H1 (cell line): ENCODE measurements at regions not wholly inside any gene's neighbourhood (a gene's known extent, or its start where the extent isn't known, plus 50 kb on each side); places are given as distances from the start of the nearest gene placed in this dataset.

Experiments used
- CBX8 ChIP-seq: fragments of 300-800, 300-1000 bp; sonication (generic); IDR thresholded peaks from 2 replicates; pipeline ENCODE4 v1.7.1; 2016; ENCODE audit warnings: low read depth, low read length, borderline replicate concordance
- CTCF ChIP-seq, 3 experiments: IDR thresholded peaks; 1 replicate in 2 of 3; 2 replicates in 1 of 3; pipeline versions ENCODE4 v1.5.1 to v1.6.1; 2011; ENCODE audit warnings: low read length in 3 of 3, mild to moderate bottlenecking in 3 of 3, inconsistent platforms in 2 of 3, low read depth in 1 of 3, moderate library complexity in 1 of 3; ENCODE audit not compliant: insufficient read depth in 1 of 3; ENCODE audit errors: control extremely low read depth in 1 of 3
- NRF1 ChIP-seq: IDR thresholded peaks from 2 replicates; pipeline ENCODE4 v1.6.1; 2011; ENCODE audit warnings: mild to moderate bottlenecking, low read depth, low read length, improper control_type of control experiment
- RNF2 ChIP-seq: fragments of 200-900, 300-1000 bp; sonication (generic); IDR thresholded peaks from 2 replicates; pipeline ENCODE4 v1.7.1; 2016; ENCODE audit warnings: borderline replicate concordance, low read depth, mild to moderate bottlenecking, antibody characterized with exemption, low read length; ENCODE audit not compliant: poor library complexity, severe bottlenecking; ENCODE audit errors: missing control alignments
- SAP30 ChIP-seq: fragments of 300-600 bp; sonication (generic); IDR thresholded peaks from 2 replicates; pipeline ENCODE4 v1.7.1; 2012; ENCODE audit warnings: low read length, moderate library complexity, mild to moderate bottlenecking, inconsistent platforms; ENCODE audit not compliant: insufficient read depth, insufficient replicate concordance

- TF ChIP-seq CTCF (IDR thresholded peaks at IDR 0.05; ENCODE audit: control extremely low read depth in 1 of 3, insufficient read depth in 1 of 3, low read depth in 1 of 3, low read length in 3 of 3) (no peak), RNF2 (no peak), CBX8 (no peak), SAP30 (no peak), NRF1 (no peak)
- TF ChIP-seq, all 59 proteins: peak for 0
Measured at GRCh38 chr12:45648070-45648469, 81.4 kb upstream of the ARID2 start (continued).
